Kasumi-1 (cell line): ENCODE measurements at regions not wholly inside any gene's neighbourhood (a gene's known extent, or its start where the extent isn't known, plus 50 kb on each side); places are given as distances from the start of the nearest gene placed in this dataset.
"Not testable (repeated sequence)": the region's sequence is repeated elsewhere in the genome, so short reads cannot be mapped to it uniquely, and the experiment has no call there.

Source experiments
- DNase-seq, 2 experiments: peaks; one replicate each; lab custom pipeline; 2025; lab: John Stamatoyannopoulos, UW

DNA sequence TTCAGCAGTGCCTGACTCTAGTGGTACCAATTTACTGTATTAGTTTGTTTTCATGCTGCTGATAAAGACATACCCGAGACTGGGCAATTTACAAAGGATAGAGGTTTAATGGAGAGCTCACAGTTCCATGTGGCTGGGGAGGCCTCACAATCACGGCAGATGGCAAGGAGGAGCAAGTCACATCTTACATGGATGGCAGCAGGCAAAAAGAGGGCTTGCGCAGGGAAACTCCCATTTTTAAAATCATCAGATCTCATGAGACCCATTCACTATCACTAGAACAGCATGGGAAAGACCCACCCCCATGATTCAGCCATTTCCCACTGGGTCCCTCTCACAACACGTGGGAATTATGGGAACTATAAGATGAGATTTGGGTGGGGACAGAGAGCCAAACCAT lies 243.7 kb upstream of the KLF3 start:
- DNase-seq: not testable (repeated sequence)

DNA sequence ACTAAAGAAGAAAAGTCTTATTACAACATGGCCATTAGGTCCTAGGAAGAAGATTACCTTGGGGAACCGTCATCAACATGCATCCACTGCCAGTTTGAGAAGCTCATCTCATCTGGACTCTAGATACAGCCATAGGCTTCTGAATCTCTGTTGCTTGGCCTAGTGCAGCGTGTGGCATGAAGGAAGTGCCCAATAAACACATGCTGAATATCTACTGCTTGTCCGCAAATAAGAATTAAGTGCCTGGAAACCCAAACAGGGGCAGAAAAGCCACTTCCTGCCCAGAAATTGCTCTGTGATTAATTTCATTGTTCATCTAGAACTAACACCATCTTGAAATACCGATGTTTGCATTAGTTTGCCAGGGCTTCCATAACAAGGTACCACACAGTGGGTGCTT lies 241.1 kb upstream of the KLF3 start:
- no peak for DNase-seq

DNA sequence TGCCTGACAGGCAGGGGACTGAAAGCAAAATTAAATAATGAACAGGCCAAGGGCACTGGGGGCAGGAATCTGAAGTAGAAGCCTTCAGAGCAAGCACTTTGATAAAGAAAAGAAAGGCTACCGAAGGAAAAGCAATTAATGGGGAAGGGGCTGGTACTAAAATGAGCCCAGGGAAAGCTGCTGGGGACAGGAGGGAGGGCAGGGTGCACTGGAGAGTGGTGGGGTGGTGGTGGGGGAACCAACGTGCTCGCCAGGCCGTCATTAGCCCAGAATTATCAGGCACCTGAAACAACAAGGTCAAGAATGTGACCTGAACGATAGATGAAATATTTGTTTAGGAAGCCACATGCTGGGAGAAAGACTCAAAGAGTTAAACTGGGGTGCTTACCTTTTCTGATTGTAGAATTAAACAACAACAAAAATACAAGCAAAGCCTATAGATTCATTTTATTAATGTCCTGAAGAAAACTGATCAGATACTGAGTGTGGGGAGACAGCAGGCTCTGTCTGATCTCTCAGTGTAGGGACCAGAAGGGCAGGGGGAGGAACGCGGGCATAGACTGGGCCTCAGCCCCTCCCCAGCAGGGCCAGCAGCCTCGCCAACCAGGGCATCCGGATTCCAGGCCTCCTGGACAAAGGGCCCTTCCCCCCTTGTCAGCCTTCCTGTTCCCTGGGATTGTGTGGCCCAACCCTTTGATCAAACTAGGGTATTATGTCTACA lies 239.7 kb upstream of the KLF3 start:
- no peak for DNase-seq

GRCh38 chr4:38426532-38426931 lies 237.5 kb upstream of the KLF3 start:
- DNase-seq: no peak

DNA sequence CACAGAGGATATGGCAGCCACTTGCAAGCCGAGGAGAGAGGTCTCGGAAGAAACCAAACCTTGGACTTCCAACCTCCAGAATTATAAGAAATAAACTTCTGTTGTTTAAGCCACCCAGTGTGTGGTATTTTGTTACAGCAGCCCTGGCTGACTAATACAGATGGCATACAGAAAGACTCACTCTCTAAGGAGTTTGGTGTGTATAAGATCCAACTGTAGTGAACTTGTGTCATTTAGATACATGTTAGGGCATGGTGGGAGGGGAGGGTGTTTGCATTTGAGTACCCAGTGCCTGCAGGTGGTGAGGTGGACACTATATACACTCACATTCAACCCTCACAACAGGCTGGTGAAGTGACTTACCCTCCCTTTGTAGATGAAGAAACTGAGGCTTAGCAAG lies 233.2 kb upstream of the KLF3 start:
- DNase-seq: no peak

GRCh38 chr4:38442073-38442788 lies 221.8 kb upstream of the KLF3 start:
- DNase-seq: no peak

GRCh38 chr4:38449506-38450174 lies 214.4 kb upstream of the KLF3 start:
- no peak for DNase-seq

DNA sequence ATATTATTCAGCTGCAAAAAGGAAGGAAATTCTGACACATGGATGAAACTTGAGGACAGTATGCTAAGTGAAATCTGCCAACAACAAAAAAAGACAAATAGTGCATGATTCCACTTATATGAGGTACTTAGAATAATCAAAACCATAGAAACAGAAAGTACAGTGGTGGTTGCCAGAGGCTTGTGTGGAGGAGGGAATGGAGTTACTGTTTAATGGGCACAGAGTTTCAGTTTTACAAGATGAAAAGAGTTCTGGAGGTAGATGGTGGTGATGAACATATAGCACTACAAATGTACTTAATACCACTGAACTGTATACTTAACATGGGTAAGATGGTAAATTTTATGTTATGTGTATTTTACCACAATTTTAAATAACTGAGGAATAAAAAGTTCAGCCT lies 212.0 kb upstream of the KLF3 start:
- no peak for DNase-seq

- DNase-seq: no peak
Measured at GRCh38 chr4:38452542-38452941, 211.5 kb upstream of the KLF3 start.

DNA sequence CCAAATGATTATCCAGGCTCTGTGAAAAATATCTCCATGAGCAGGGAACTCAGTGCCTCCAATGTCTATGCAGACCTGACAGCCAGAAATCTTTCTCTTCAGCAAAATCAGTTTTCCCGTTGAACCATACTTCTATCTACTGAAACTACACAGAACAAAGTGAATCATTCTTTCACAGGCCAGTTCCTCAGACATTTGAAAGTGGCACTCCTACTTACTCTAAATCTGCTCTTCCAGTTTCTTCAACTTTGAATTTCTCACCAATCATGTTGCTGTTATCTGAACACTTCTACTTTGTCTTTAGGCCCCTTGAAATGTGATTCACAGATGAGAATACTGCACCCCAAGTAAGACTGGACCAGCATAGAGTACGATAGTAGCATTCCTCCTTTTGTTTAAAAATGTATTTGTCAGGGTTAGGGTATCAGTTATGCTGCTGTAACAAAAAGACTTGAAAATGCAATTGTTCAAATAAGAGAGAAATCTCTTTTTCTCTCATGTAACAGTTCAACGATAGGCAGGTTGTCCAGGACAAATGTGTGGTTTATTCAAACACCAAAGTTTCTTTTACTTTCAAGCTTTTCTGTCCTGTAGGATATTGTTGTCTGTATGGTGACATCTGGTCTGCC lies 210.6 kb upstream of the KLF3 start:
- DNase-seq: no peak

DNA sequence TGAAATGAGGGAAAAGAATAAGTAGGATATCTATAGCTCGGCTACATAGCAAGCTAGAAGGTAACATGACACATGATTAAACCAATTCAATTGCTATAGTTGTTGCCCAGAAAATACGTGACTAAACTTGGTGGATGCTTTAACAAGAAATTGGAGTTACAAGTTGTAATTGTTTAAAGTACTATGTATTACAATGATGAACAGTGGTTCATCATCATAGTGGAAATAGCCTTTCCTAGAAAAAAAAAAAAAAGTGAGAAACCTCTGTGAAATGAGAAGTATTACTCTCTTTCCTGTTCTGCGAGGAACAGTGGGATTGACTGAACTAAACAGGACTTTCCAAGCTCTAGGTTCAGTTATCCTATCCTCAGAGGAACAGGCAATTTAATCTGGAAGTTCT lies 209.7 kb upstream of the KLF3 start:
- DNase-seq: no peak

DNA sequence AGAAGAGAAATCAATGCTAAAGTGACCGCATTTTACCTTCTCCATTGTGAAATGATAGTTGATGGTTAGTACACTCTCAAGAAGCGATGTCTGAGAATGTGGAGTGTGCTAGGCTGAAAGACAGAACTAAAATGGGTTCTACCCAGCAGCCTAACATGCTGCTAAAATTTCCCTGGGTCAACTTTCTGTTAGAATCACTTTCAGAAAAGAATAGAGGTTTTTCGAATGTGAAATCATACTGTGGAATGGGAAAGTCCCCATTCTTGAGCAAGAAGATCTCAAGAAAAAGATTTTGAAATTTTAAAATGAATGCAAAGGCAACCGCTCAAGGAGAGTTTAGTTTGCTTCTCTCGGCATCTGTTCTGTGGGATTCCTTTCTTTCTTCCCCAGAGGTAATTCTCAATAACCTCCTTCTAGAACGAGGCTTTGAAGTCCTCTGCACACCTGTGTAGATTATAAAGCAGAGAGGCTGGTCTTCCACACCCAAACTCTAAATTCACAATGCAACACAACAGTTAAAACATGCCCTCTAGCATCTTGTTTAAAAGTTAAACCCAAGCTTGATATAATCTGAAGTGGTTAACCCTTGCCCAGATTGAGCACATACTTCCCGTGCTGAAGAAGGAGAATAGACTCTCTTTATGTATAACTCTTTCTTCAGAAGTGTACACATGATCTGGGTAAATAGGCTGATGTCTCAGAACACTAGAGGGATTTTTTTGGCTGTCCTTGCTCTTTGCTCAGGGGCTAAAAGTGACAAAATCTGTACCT lies 208.7 kb upstream of the KLF3 start:
- DNase-seq: no peak

GRCh38 chr4:38456096-38456495 lies 207.9 kb upstream of the KLF3 start:
- no peak for DNase-seq

- no peak for DNase-seq
Measured at GRCh38 chr4:38461342-38461741, 202.7 kb upstream of the KLF3 start.

DNA sequence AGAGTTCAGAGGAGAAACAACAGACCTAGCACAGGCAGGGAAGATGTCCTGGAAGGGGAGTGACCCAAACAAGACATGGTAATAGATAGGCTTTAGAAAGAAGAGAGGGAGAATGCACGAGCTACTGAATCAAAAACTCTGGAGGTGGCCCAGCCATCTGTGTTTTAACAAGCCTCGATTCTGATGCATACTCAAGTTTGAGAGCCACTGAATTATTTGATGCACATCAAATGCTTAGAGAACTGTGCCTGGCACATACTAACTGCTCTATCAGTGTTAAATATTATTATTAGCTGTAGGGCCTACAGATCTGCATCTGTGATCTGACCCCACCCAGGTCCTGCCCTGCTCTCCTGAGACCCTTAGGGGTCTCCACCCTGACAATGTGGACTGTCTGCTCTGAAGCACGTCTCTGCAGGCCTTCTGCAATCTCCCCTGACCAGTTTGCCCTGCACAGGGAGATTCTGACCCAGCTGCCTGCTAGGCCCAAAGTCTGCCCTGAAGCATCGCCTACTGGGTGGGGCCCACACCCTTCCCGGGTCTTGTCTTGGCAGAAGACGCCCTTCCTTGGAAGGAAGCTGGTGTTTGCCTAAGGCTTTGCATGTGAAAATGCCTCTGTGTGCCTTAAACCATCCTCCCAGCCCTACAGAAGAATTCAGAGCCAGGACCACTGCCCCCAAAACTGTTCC lies 201.5 kb upstream of the KLF3 start:
- DNase-seq: no peak

- DNase-seq: no peak
Measured at GRCh38 chr4:38463268-38463958, 200.6 kb upstream of the KLF3 start.

- no peak for DNase-seq
Measured at GRCh38 chr4:38464328-38464727, 199.7 kb upstream of the KLF3 start.

DNA sequence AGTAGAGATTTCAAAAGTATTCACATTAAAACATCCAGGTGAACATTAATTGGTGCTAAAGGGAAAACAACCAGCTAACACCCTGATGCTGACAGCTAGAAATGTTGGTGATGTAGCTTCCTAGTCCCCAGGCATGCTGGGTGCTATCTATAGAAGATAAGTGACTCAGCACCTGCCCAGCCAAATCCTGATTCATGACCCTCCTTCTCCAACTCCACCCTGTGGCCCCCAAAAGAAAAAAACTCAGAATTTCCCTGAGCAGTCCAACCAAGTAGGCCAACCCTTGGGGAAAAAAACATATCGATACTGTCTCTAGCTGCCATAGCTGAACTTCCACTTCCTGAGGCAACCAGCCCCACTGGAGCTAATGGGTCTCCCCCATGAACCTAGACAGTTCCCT lies 197.6 kb upstream of the KLF3 start:
- DNase-seq: no peak

GRCh38 chr4:38467296-38467695 lies 196.7 kb upstream of the KLF3 start:
- DNase-seq: no peak

GRCh38 chr4:38468339-38468866 lies 195.6 kb upstream of the KLF3 start:
- no peak for DNase-seq

- DNase-seq: no peak
Measured at GRCh38 chr4:38469410-38469809, 194.6 kb upstream of the KLF3 start.
